H9 (cell line): ENCODE measurements at regions not wholly inside any gene's neighbourhood (a gene's known extent, or its start where the extent isn't known, plus 50 kb on each side); places are given as distances from the start of the nearest gene placed in this dataset.

Experiments used
- DNase-seq: peaks from one replicate; pipeline ENCODE4 v3.0.0-alpha.2; 2017
- H2AFZ ChIP-seq: one replicate; pipeline ENCODE4 v1.6.1; 2013; ENCODE audit warnings: mild to moderate bottlenecking, low read length, control low read depth, moderate library complexity
- H2AK5ac ChIP-seq: 2 replicates; pipeline ENCODE4 v1.6.1; 2013; ENCODE audit warnings: low read length, control low read depth, mixed read lengths; ENCODE audit not compliant: insufficient read length
- H2BK120ac ChIP-seq: one replicate; pipeline ENCODE4 v1.6.1; 2013; ENCODE audit warnings: low read depth, mild to moderate bottlenecking, low read length, control low read depth, inconsistent platforms; ENCODE audit not compliant: poor library complexity, severe bottlenecking
- H2BK12ac ChIP-seq: 2 replicates; pipeline ENCODE4 v1.6.1; 2013; ENCODE audit warnings: low read length, control low read depth, mixed read lengths, low read depth; ENCODE audit not compliant: insufficient read length
- H2BK15ac ChIP-seq: 2 replicates; pipeline ENCODE4 v1.6.1; 2013; ENCODE audit warnings: low read depth, low read length, control low read depth
- H2BK20ac ChIP-seq: one replicate; pipeline ENCODE4 v1.6.1; 2013; ENCODE audit warnings: low read depth, mild to moderate bottlenecking, low read length, control low read depth, inconsistent platforms; ENCODE audit not compliant: poor library complexity, severe bottlenecking
- H2BK5ac ChIP-seq: 2 replicates; pipeline ENCODE4 v1.6.1; 2013; ENCODE audit warnings: low read length, control low read depth, mixed read lengths; ENCODE audit not compliant: insufficient read length
- H3K14ac ChIP-seq: 2 replicates; pipeline ENCODE4 v1.6.1; 2013; ENCODE audit warnings: low read length, control low read depth; ENCODE audit not compliant: insufficient read depth
- H3K18ac ChIP-seq: 2 replicates; pipeline ENCODE4 v1.6.1; 2013; ENCODE audit warnings: low read depth, mild to moderate bottlenecking, mixed read lengths, low read length, control low read depth; ENCODE audit not compliant: insufficient read length
- H3K23ac ChIP-seq: 2 replicates; pipeline ENCODE4 v1.6.1; 2013; ENCODE audit warnings: low read length, control low read depth, mixed read lengths, low read depth; ENCODE audit not compliant: insufficient read length
- H3K23me2 ChIP-seq: 2 replicates; pipeline ENCODE4 v1.6.1; 2013; ENCODE audit warnings: low read depth, mild to moderate bottlenecking, mixed read lengths, low read length, control low read depth; ENCODE audit not compliant: insufficient read length, poor library complexity, severe bottlenecking
- H3K27ac ChIP-seq: 2 replicates; pipeline ENCODE4 v1.5.1; 2013; ENCODE audit warnings: low read length, control low read depth, mixed read lengths, low read depth; ENCODE audit not compliant: insufficient read length
- H3K27me3 ChIP-seq: 2 replicates; pipeline ENCODE4 v1.6.1; 2013; ENCODE audit warnings: low read length, control low read depth, inconsistent platforms; ENCODE audit not compliant: insufficient read depth
- H3K4ac ChIP-seq: 2 replicates; pipeline ENCODE4 v1.6.1; 2013; ENCODE audit warnings: low read depth, mild to moderate bottlenecking, control low read depth, inconsistent platforms, low read length, moderate library complexity
- H3K4me1 ChIP-seq: 2 replicates; pipeline ENCODE4 v1.6.1; 2013; ENCODE audit warnings: low read length, control low read depth, inconsistent platforms; ENCODE audit not compliant: insufficient read depth
- H3K4me2 ChIP-seq: 2 replicates; pipeline ENCODE4 v1.6.1; 2013; ENCODE audit warnings: low read length, control low read depth, mixed read lengths; ENCODE audit not compliant: insufficient read length, insufficient read depth
- H3K56ac ChIP-seq: 2 replicates; pipeline ENCODE4 v1.6.1; 2013; ENCODE audit warnings: low read depth, mild to moderate bottlenecking, mixed read lengths, low read length, control low read depth; ENCODE audit not compliant: insufficient read length
- H3K79me1 ChIP-seq: 2 replicates; pipeline ENCODE4 v1.6.1; 2013; ENCODE audit warnings: low read depth, mild to moderate bottlenecking, moderate library complexity, low read length, control low read depth, inconsistent platforms; ENCODE audit not compliant: insufficient read depth, poor library complexity, severe bottlenecking
- H3K79me2 ChIP-seq: 2 replicates; pipeline ENCODE4 v1.6.1; 2013; ENCODE audit warnings: low read length, control low read depth, inconsistent platforms; ENCODE audit not compliant: insufficient read depth
- H3K9ac ChIP-seq: 2 replicates; pipeline ENCODE4 v1.6.1; 2013; ENCODE audit warnings: low read length, control low read depth, mixed read lengths; ENCODE audit not compliant: insufficient read length; ENCODE audit errors: extremely low read depth
- H3K9me3 ChIP-seq: one replicate; pipeline ENCODE4 v1.6.1; 2013; ENCODE audit warnings: low read depth, low read length, inconsistent platforms; ENCODE audit not compliant: control insufficient read depth
- H3T11ph ChIP-seq: one replicate; pipeline ENCODE4 v1.6.1; 2013; ENCODE audit warnings: mild to moderate bottlenecking, low read length, control low read depth, inconsistent platforms
- H4K20me1 ChIP-seq: one replicate; pipeline ENCODE4 v1.6.1; 2013; ENCODE audit not compliant: control insufficient read depth, insufficient read length, insufficient read depth
- H4K5ac ChIP-seq: 2 replicates; pipeline ENCODE4 v1.6.1; 2013; ENCODE audit warnings: low read depth, mild to moderate bottlenecking, mixed read lengths, low read length, control low read depth; ENCODE audit not compliant: insufficient read length
- H4K8ac ChIP-seq: replicated peaks from 2 replicates; pipeline ENCODE4 v1.6.1; 2013; ENCODE audit warnings: low read length, control low read depth, mixed read lengths, low read depth; ENCODE audit not compliant: insufficient read length
- H4K91ac ChIP-seq: 2 replicates; pipeline ENCODE4 v1.6.1; 2013; ENCODE audit warnings: low read depth, mild to moderate bottlenecking, moderate library complexity, mixed read lengths, low read length, control low read depth; ENCODE audit not compliant: insufficient read length
- H3K27ac Mint-ChIP-seq, 3 experiments: 2 replicates in 2 of 3; 3 replicates in 1 of 3; pipeline ENCODE4 v1.8.0; 2020 to 2021; ENCODE audit warnings: mixed read lengths in 3 of 3, mild to moderate bottlenecking in 1 of 3, moderate library complexity in 1 of 3
- H3K27me3 Mint-ChIP-seq: 2 replicates; pipeline ENCODE4 v1.8.0; 2021; ENCODE audit warnings: low read depth, mild to moderate bottlenecking, moderate library complexity, mixed read lengths
- H3K36me3 Mint-ChIP-seq, 3 experiments: 2 replicates in 2 of 3; 3 replicates in 1 of 3; pipeline ENCODE4 v1.8.0; 2020 to 2021; ENCODE audit warnings: low read depth in 3 of 3, mixed read lengths in 3 of 3; ENCODE audit not compliant: insufficient read depth in 1 of 3
- H3K4me1 Mint-ChIP-seq, 2 experiments: 2 replicates each; pipeline ENCODE4 v1.8.0; 2020; ENCODE audit warnings: mixed read lengths in 2 of 2
- H3K4me3 Mint-ChIP-seq, 2 experiments: 2 replicates in 1 of 2; 3 replicates in 1 of 2; pipeline ENCODE4 v1.8.0; 2020 to 2021; ENCODE audit warnings: mild to moderate bottlenecking in 2 of 2, mixed read lengths in 2 of 2, moderate library complexity in 1 of 2
- H3K9me3 Mint-ChIP-seq, 2 experiments: 2 replicates in 1 of 2; 3 replicates in 1 of 2; pipeline ENCODE4 v1.8.0; 2020; ENCODE audit warnings: mild to moderate bottlenecking in 2 of 2, mixed read lengths in 2 of 2, moderate library complexity in 1 of 2
- CTCF ChIP-seq: fragments of 200-600 bp; sonication (generic); conservative IDR thresholded peaks from 3 replicates; pipeline ENCODE4 v1.8.0; 2021; ENCODE audit warnings: antibody characterized with exemption, mild to moderate bottlenecking
- WGBS: extraction: QIAGEN DNeasy Blood & Tissue Kit; methylation state at CpG from one replicate; pipeline ENCODE4 v1.1.7; 2013; ENCODE audit warnings: missing lambda C conversion rate, low lambda C conversion rate, mixed read lengths; ENCODE audit not compliant: insufficient read length; ENCODE audit errors: extremely low coverage; 5-methylcytosine and 5-hydroxymethylcytosine counted together

DNA sequence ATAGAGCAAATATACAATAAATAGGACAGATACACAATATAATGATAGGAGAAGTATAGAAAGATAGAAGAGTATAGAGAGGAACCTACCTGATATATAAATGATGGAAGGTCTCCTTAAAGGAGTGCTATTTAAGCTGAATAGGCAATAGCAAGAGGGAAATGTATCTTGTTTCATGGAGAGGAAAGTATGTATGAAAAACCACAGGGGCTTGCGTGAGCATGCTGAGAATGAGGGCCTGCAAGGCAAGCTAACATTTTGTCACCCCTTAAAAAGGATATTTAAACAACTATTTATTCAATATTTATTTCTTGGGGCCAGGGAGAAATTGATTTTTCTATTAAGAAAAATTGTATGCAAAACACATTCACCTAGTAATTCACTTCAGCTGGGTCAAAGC, 150.9 kb upstream of the ZRANB2 start:
- H3K9me3 Mint-ChIP-seq = no peaks in the 10 kb centered on the region
- no peaks in the 10 kb centered on the region for H3K27me3 Mint-ChIP-seq
- no peaks in the 10 kb centered on the region for H3K23me2 ChIP-seq
- H2BK15ac ChIP-seq = no peak overlapping the region
- no peaks in the 10 kb centered on the region for H3K9me3 ChIP-seq
- no peak overlapping the region for H2AFZ ChIP-seq
- no peak overlapping the region for H3K27ac ChIP-seq
- no CpG with 5 or more reads among the region's 1 CpG for WGBS
- no peak for DNase-seq
- no peak overlapping the region for H3K4me2 ChIP-seq
- no peak overlapping the region for H3K4ac ChIP-seq
- TF ChIP-seq CTCF = no peak
- H4K5ac ChIP-seq = no peak overlapping the region
- no peaks in the 10 kb centered on the region for H3K79me2 ChIP-seq
- no peak overlapping the region for H2AK5ac ChIP-seq
- H3K18ac ChIP-seq = no peak overlapping the region
- H4K8ac ChIP-seq = no peak overlapping the region
- H3K14ac ChIP-seq = no peak overlapping the region
- no peak overlapping the region for H2BK120ac ChIP-seq
- peaks cover 4% of the 10 kb centered on the region; the same call in 1 of the 2 replicates for H3K4me1 ChIP-seq
- H4K20me1 ChIP-seq = no peaks in the 10 kb centered on the region
- peaks cover 30 to 32% of the 10 kb centered on the region in 2 experiments for H3K4me1 Mint-ChIP-seq
- no peaks in the 10 kb centered on the region for H3K36me3 Mint-ChIP-seq
- no peak overlapping the region for H2BK12ac ChIP-seq
- no peak overlapping the region for H3K23ac ChIP-seq
- H2BK5ac ChIP-seq = no peak overlapping the region
- H3K9ac ChIP-seq = no peak overlapping the region
- no peak overlapping the region for H3K27ac Mint-ChIP-seq
- no peaks in the 10 kb centered on the region for H3K79me1 ChIP-seq
- H3K4me3 Mint-ChIP-seq = no peak overlapping the region
- no peaks in the 10 kb centered on the region for H3K27me3 ChIP-seq
- H3T11ph ChIP-seq = no peak overlapping the region
- no peak overlapping the region for H4K91ac ChIP-seq
- no peak overlapping the region for H3K56ac ChIP-seq
- H2BK20ac ChIP-seq = no peak overlapping the region
